B cell (primary cell): ENCODE measurements at regions not wholly inside any gene's neighbourhood (a gene's known extent, or its start where the extent isn't known, plus 50 kb on each side); places are given as distances from the start of the nearest gene placed in this dataset.

Source experiments
- ATAC-seq: fragments of 200-7000 bp; cut with Tn5 transposase; one replicate; pipeline ENCODE4 v1.10.0; 2021; ENCODE audit warnings: low read depth, mild to moderate bottlenecking, moderate number of reproducible peaks, moderate library complexity
- CTCF ChIA-PET: fragments of 350-600 bp; sonication (Branson Sonifier 250); formaldehyde crosslinking; loops from one replicate; lab custom pipeline; 2021; ENCODE audit warnings: antibody characterized with exemption, inconsistent platforms; lab: Charles Lee
- POLR2A ChIA-PET: fragments of 350-600 bp; sonication (Branson Sonifier 250); formaldehyde crosslinking; loops from one replicate; lab custom pipeline; 2021; ENCODE audit warnings: antibody characterized with exemption; lab: Charles Lee
- DNase-seq: peaks from one replicate; pipeline ENCODE4 v3.0.0; 2013
- H2AFZ ChIP-seq: 2 replicates; pipeline ENCODE4 v1.6.1; 2012; ENCODE audit warnings: mild to moderate bottlenecking, low read depth, low read length; ENCODE audit not compliant: insufficient read depth, poor library complexity, severe bottlenecking
- H3K27ac ChIP-seq, 2 donors: 1 replicate in 1 of 2; 2 replicates in 1 of 2; pipeline ENCODE4 v1.5.1; 2012 to 2013; ENCODE audit warnings: low read length in 2 of 2, mild to moderate bottlenecking in 2 of 2, moderate library complexity in 1 of 2
- H3K27me3 ChIP-seq, 4 experiments: fragments of 200-600 bp in 1 of 4; sonication (generic) in 1 of 4; replicated peaks in 1 of 4; 1 replicate in 2 of 4; 2 replicates in 2 of 4; pipeline versions ENCODE4 v1.6.1 to v1.7.0; 2013 to 2016; ENCODE audit warnings: low read length in 3 of 4, mild to moderate bottlenecking in 2 of 4, mixed read lengths in 1 of 4, moderate library complexity in 1 of 4; ENCODE audit not compliant: insufficient read depth in 4 of 4, control insufficient read depth in 3 of 4; ENCODE audit errors: control extremely low read depth in 1 of 4
- H3K36me3 ChIP-seq, 2 experiments: replicated peaks in 1 of 2; 1 replicate in 1 of 2; 2 replicates in 1 of 2; pipeline versions ENCODE4 v1.6.1 to v1.7.1; 2013; ENCODE audit warnings: low read length in 1 of 2; ENCODE audit not compliant: insufficient read depth in 2 of 2, control insufficient read depth in 1 of 2; ENCODE audit errors: control extremely low read depth in 1 of 2, extremely low read depth in 1 of 2
- H3K4me1 ChIP-seq, 2 donors: fragments of 200-600 bp in 1 of 2; sonication (generic) in 1 of 2; 1 replicate in 1 of 2; 2 replicates in 1 of 2; pipeline versions ENCODE4 v1.5.1 to v1.6.1; 2013 to 2017; ENCODE audit warnings: low read length in 2 of 2; ENCODE audit not compliant: control insufficient read depth in 2 of 2, insufficient read depth in 2 of 2
- H3K4me2 ChIP-seq: replicated peaks from 2 replicates; pipeline ENCODE3; 2012; ENCODE audit warnings: mild to moderate bottlenecking, low read depth, low read length; ENCODE audit not compliant: poor library complexity, severe bottlenecking
- H3K4me3 ChIP-seq, 5 experiments: fragments of 200-600 bp in 1 of 5; sonication (generic) in 1 of 5; 1 replicate in 3 of 5; 2 replicates in 2 of 5; pipeline versions ENCODE4 v1.5.1 to v1.7.0; 2011 to 2016; ENCODE audit warnings: low read length in 4 of 5, mild to moderate bottlenecking in 4 of 5, low read depth in 2 of 5, control low read depth in 1 of 5, moderate library complexity in 1 of 5; ENCODE audit not compliant: insufficient read depth in 1 of 5; ENCODE audit errors: control extremely low read depth in 1 of 5, extremely low read depth in 1 of 5
- H3K79me2 ChIP-seq: fragments of 200-600 bp; sonication (generic); one replicate; pipeline ENCODE4 v1.6.0; 2016; ENCODE audit warnings: low read length; ENCODE audit not compliant: control insufficient read depth, insufficient read depth
- H3K9ac ChIP-seq: fragments of 200-600 bp; sonication (generic); 2 replicates; pipeline ENCODE4 v1.6.1; 2017; ENCODE audit warnings: mild to moderate bottlenecking, low read length, moderate library complexity
- H3K9me3 ChIP-seq, 3 donors: one replicate each; pipeline versions ENCODE4 v1.6.1 to v1.7.1; 2013; ENCODE audit warnings: low read length in 2 of 3; ENCODE audit not compliant: control insufficient read depth in 2 of 3, insufficient read depth in 1 of 3; ENCODE audit errors: control extremely low read depth in 1 of 3
- H4K20me1 ChIP-seq: 2 replicates; pipeline ENCODE4 v1.6.0; 2012; ENCODE audit warnings: mild to moderate bottlenecking, low read length; ENCODE audit not compliant: insufficient read depth, control insufficient read depth, poor library complexity, severe bottlenecking
- H3K27ac Mint-ChIP-seq: one replicate; pipeline ENCODE4 v1.8.0; 2021; ENCODE audit warnings: mixed read lengths
- H3K27me3 Mint-ChIP-seq: one replicate; pipeline ENCODE4 v1.8.0; 2021; ENCODE audit warnings: mixed read lengths
- H3K4me1 Mint-ChIP-seq: one replicate; pipeline ENCODE4 v1.8.0; 2021; ENCODE audit warnings: mixed read lengths
- H3K4me3 Mint-ChIP-seq: one replicate; pipeline ENCODE4 v1.8.0; 2021; ENCODE audit warnings: mixed read lengths
- H3K9me3 Mint-ChIP-seq: one replicate; pipeline ENCODE4 v1.8.0; 2022; ENCODE audit warnings: mixed read lengths; ENCODE audit not compliant: insufficient read depth
- CTCF ChIP-seq: fragments of 200-600 bp; IDR thresholded peaks from one replicate; pipeline ENCODE4 v1.8.0; 2022; ENCODE audit warnings: antibody characterized with exemption, mild to moderate bottlenecking
- EZH2 ChIP-seq: IDR thresholded peaks from 2 replicates; pipeline ENCODE4 v1.6.1; 2012; ENCODE audit warnings: borderline replicate concordance, low read depth, mild to moderate bottlenecking, moderate library complexity, low read length; ENCODE audit not compliant: insufficient read depth, poor library complexity, severe bottlenecking
- WGBS: methylation state at CpG from one replicate; pipeline ENCODE4 v1.1.5; 2013; ENCODE audit warnings: missing lambda C conversion rate; ENCODE audit not compliant: insufficient coverage; 5-methylcytosine and 5-hydroxymethylcytosine counted together
- intact Hi-C: fragments of 100-400 bp; cut with micrococcal nuclease; formaldehyde crosslinking; loops from one replicate; pipeline ENCODE4 v1.10.0; 2022

GRCh38 chr1:102733491-102734236, 374.7 kb downstream of the COL11A1 start:
- H3K36me3 ChIP-seq, result no peaks in the 10 kb centered on the region
- H2AFZ ChIP-seq, result no peak overlapping the region
- H3K27me3 ChIP-seq, result no peaks in the 10 kb centered on the region
- intact Hi-C loops, result no loop called here
- H3K4me1 ChIP-seq, result no peaks in the 10 kb centered on the region
- no peak overlapping the region for H3K9ac ChIP-seq
- H3K4me3 Mint-ChIP-seq, result no peak overlapping the region
- H3K27ac ChIP-seq, result no peak overlapping the region
- H3K79me2 ChIP-seq, result no peaks in the 10 kb centered on the region
- no peak overlapping the region for H3K4me3 ChIP-seq
- no CpG with 5 or more reads among the region's 3 CpGs for WGBS
- POLR2A ChIA-PET, result no interaction called here
- H4K20me1 ChIP-seq, result no peaks in the 10 kb centered on the region
- no peak for TF ChIP-seq CTCF
- no peak for TF ChIP-seq EZH2
- no peak overlapping the region for H3K4me2 ChIP-seq
- no peaks in the 10 kb centered on the region for H3K9me3 Mint-ChIP-seq
- H3K4me1 Mint-ChIP-seq, result no peaks in the 10 kb centered on the region
- DNase-seq (no peak), ATAC-seq (no peak)
- CTCF ChIA-PET, result no interaction called here
- no peak overlapping the region for H3K27ac Mint-ChIP-seq
- no peaks in the 10 kb centered on the region for H3K27me3 Mint-ChIP-seq
- H3K9me3 ChIP-seq, result no peaks in the 10 kb centered on the region

GRCh38 chr1:102732927-102733326, 375.4 kb downstream of the COL11A1 start:
- no peak overlapping the region for H3K9ac ChIP-seq
- no CpG with 5 or more reads among the region's 1 CpG for WGBS

More at GRCh38 chr1:102732927-102733326, 375.4 kb downstream of the COL11A1 start:
- Mint-ChIP-seq H3K27ac (no peak overlapping the region), H3K4me1 (no peaks in the 10 kb centered on the region), H3K4me3 (no peak overlapping the region), H3K9me3 (no peaks in the 10 kb centered on the region), H3K27me3 (no peaks in the 10 kb centered on the region)
- no peaks in the 10 kb centered on the region for H3K9me3 ChIP-seq
- H3K4me3 ChIP-seq, result no peak overlapping the region
- H3K27ac ChIP-seq, result no peak overlapping the region
- H3K36me3 ChIP-seq, result no peaks in the 10 kb centered on the region
- H4K20me1 ChIP-seq, result no peaks in the 10 kb centered on the region
- ATAC-seq (no peak), DNase-seq (no peak)
- ChIA-PET POLR2A (no interaction called here), CTCF (no interaction called here)
- H2AFZ ChIP-seq, result no peak overlapping the region
- H3K79me2 ChIP-seq, result no peaks in the 10 kb centered on the region
- no peak overlapping the region for H3K4me2 ChIP-seq
- H3K27me3 ChIP-seq, result no peaks in the 10 kb centered on the region
- TF ChIP-seq CTCF (no peak), EZH2 (no peak)
- intact Hi-C loops, result no loop called here
- H3K4me1 ChIP-seq, result no peaks in the 10 kb centered on the region
